ENCODE measurements at regions not wholly inside any gene's neighbourhood (a gene's known extent, or its start where the extent isn't known, plus 50 kb on each side); places are given as distances from the start of the nearest gene placed in this dataset.

DNA sequence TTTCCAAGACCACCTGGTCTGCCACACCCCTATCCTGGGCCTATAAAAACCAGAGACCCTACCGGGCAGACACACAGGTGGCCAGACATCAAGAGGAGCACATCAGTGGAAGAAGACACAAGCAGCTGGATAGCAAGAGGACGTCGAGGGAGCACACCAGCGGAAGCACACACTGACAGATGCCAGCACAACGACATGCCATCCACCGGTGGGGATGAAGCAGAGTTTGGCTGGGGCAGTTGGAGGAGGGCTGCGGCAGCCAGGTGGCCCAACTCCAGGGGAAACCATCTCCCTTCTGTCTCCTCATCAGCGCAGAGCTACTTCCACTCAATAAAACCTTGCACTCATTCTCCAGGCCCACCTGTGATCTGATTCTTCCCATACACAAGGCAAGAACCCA is 200.6 kb downstream of the PCDH17 start:
- no peaks in the 10 kb centered on the region for H3K36me3 Mint-ChIP-seq (ENCODE audit: low read depth, unreplicated experiment)
- no peaks in the 10 kb centered on the region for H3K27me3 Mint-ChIP-seq (ENCODE audit: unreplicated experiment)
- no peaks in the 10 kb centered on the region for H3K4me1 Mint-ChIP-seq (ENCODE audit: unreplicated experiment)
- DNase-seq (ENCODE audit: low spot score) = no peak
- H3K4me3 Mint-ChIP-seq (ENCODE audit: unreplicated experiment) = no peak overlapping the region
- TF ChIP-seq, protein P1, sequence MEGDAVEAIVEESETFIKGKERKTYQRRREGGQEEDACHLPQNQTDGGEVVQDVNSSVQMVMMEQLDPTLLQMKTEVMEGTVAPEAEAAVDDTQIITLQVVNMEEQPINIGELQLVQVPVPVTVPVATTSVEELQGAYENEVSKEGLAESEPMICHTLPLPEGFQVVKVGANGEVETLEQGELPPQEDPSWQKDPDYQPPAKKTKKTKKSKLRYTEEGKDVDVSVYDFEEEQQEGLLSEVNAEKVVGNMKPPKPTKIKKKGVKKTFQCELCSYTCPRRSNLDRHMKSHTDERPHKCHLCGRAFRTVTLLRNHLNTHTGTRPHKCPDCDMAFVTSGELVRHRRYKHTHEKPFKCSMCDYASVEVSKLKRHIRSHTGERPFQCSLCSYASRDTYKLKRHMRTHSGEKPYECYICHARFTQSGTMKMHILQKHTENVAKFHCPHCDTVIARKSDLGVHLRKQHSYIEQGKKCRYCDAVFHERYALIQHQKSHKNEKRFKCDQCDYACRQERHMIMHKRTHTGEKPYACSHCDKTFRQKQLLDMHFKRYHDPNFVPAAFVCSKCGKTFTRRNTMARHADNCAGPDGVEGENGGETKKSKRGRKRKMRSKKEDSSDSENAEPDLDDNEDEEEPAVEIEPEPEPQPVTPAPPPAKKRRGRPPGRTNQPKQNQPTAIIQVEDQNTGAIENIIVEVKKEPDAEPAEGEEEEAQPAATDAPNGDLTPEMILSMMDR (IDR thresholded peaks at IDR 0.05; ENCODE audit: unreplicated experiment) = no peak
- no peak overlapping the region for H3K27ac Mint-ChIP-seq (ENCODE audit: unreplicated experiment)
- no peaks in the 10 kb centered on the region for H3K9me3 Mint-ChIP-seq (ENCODE audit: unreplicated experiment)

DNA sequence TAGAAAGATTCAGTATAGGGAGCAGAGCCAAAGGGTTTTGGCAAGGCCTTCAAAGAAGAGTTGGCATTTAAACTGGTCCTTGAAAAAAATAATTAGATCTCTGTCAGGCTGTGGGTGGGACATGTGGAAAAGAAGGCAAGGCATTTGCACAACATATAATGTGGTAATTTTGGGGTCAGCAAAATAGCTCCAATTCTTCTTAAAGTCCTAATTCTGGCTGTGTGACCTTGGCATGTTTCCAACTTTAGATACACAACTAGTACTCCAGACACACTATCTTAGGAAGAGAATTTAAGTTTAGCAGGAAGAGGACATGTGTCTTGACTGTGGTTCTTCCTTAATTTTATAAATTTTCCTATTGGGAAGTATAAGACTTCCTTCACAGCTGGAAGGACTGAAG is 206.3 kb downstream of the PCDH17 start:
- DNase-seq (ENCODE audit: low spot score) = no peak
- H3K27ac Mint-ChIP-seq (ENCODE audit: unreplicated experiment) = no peak overlapping the region
- H3K27me3 Mint-ChIP-seq (ENCODE audit: unreplicated experiment) = no peaks in the 10 kb centered on the region
- H3K4me3 Mint-ChIP-seq (ENCODE audit: unreplicated experiment) = no peak overlapping the region
- TF ChIP-seq, protein P1 (IDR thresholded peaks at IDR 0.05; ENCODE audit: unreplicated experiment) = no peak
- no peaks in the 10 kb centered on the region for H3K9me3 Mint-ChIP-seq (ENCODE audit: unreplicated experiment)
- H3K4me1 Mint-ChIP-seq (ENCODE audit: unreplicated experiment) = peaks cover 3% of the 10 kb centered on the region
- H3K36me3 Mint-ChIP-seq (ENCODE audit: low read depth, unreplicated experiment) = no peaks in the 10 kb centered on the region

DNA sequence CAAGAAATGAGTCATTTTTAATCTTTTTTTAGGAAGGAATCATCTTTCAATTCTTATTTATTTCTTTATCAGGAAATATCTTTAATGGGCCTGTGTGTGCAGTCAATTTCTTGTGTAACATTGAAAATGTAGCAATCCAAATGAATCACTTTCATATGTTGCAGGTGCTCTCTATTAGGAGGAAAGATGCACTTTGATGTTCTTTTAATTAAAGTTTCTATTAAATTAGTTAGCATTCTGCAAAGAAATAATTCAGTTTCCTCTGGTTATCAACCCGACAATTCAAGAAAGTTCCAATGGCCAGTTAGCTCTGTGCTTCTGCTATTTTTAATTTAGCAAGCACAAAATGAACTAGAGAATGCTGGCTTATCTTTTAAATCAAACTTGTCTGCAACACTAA is 212.0 kb downstream of the PCDH17 start:
- TF ChIP-seq, protein P1 (IDR thresholded peaks at IDR 0.05; ENCODE audit: unreplicated experiment) = no peak
- peaks cover 9% of the 10 kb centered on the region for H3K36me3 Mint-ChIP-seq (ENCODE audit: low read depth, unreplicated experiment)
- no peak overlapping the region for H3K27ac Mint-ChIP-seq (ENCODE audit: unreplicated experiment)
- H3K4me3 Mint-ChIP-seq (ENCODE audit: unreplicated experiment) = no peak overlapping the region
- DNase-seq (ENCODE audit: low spot score) = no peak
- peaks cover 1% of the 10 kb centered on the region for H3K27me3 Mint-ChIP-seq (ENCODE audit: unreplicated experiment)
- H3K9me3 Mint-ChIP-seq (ENCODE audit: unreplicated experiment) = peaks cover 8% of the 10 kb centered on the region
- no peaks in the 10 kb centered on the region for H3K4me1 Mint-ChIP-seq (ENCODE audit: unreplicated experiment)

DNA sequence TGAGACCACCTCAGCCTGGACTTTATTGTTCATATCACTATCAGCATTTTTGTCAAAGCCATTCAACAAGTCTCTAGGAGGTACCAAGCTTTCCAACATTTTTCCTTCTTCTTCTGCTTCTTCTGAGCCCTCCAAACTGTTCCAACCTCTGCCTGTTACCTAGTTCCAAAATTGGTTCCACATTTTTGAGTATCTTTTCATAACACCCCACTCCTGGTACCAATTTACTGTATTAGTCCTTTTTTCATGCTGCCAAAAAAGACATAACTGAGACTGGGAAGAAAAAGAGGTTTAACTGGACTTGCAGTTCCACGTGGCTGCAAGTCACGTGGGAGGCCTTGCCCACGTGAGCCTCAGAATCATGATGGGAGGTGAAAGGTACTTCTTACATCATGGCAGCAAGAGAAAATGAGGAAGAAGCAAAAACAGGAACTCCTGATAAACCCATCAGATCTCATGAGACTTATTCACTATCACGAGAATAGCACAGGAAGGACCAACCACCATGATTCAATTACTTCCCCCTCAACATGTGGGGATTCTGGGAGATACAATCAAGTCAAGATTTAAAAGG is 215.1 kb downstream of the PCDH17 start:
- Mint-ChIP-seq H3K27me3 (ENCODE audit: unreplicated experiment) (peaks cover 1% of the 10 kb centered on the region), H3K9me3 (ENCODE audit: unreplicated experiment) (peaks cover 8% of the 10 kb centered on the region), H3K27ac (ENCODE audit: unreplicated experiment) (no peak overlapping the region), H3K36me3 (ENCODE audit: low read depth, unreplicated experiment) (peaks cover 9% of the 10 kb centered on the region), H3K4me3 (ENCODE audit: unreplicated experiment) (no peak overlapping the region), H3K4me1 (ENCODE audit: unreplicated experiment) (no peaks in the 10 kb centered on the region)
- no peak for DNase-seq (ENCODE audit: low spot score)
- TF ChIP-seq, protein P1 (IDR thresholded peaks at IDR 0.05; ENCODE audit: unreplicated experiment) = no peak

DNA sequence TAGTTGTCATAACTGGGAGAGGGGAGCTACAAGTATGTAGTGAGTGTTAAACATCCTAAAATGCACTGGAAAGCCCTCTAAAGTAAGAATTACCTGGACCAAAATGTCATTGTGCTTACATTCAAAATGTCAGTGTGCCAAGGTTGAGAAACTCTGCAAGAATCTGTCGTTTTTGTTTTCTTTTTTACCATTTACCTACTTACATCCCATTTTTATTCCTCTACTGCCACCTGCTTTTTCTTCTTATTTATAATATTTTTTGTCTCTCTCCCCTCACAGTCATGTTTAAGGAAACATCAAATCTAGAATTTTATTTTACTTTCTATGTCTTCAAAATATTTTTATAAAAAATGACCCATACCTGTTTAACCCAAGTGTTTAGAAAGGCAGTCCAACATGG is 226.4 kb downstream of the PCDH17 start:
- Mint-ChIP-seq H3K27ac (ENCODE audit: unreplicated experiment) (no peak overlapping the region), H3K4me3 (ENCODE audit: unreplicated experiment) (no peak overlapping the region), H3K9me3 (ENCODE audit: unreplicated experiment) (no peaks in the 10 kb centered on the region)

More for the DNA sequence above, 226.4 kb downstream of the PCDH17 start:
- TF ChIP-seq, protein P1 (IDR thresholded peaks at IDR 0.05; ENCODE audit: unreplicated experiment) = no peak
- H3K36me3 Mint-ChIP-seq (ENCODE audit: low read depth, unreplicated experiment) = no peaks in the 10 kb centered on the region
- DNase-seq (ENCODE audit: low spot score) = no peak
- H3K27me3 Mint-ChIP-seq (ENCODE audit: unreplicated experiment) = no peaks in the 10 kb centered on the region
- H3K4me1 Mint-ChIP-seq (ENCODE audit: unreplicated experiment) = peaks cover 3% of the 10 kb centered on the region

Measured in endothelial cell (in vitro differentiated cells).